Left renal cortex interstitium (tissue), 4 donors: ENCODE measurements at regions not wholly inside any gene's neighbourhood (a gene's known extent, or its start where the extent isn't known, plus 50 kb on each side); places are given as distances from the start of the nearest gene placed in this dataset.

Experiments
- DNase-seq, 4 donors: peaks; one replicate each; pipeline ENCODE4 v3.0.0-alpha.2; 2013; ENCODE audit warnings: low read depth in 4 of 4, low spot score in 2 of 4, missing footprints in 1 of 4

GRCh38 chr7:131003634-131004033 is 269.6 kb upstream of the KLF14 start:
- no peak for DNase-seq

- no peak for DNase-seq
These were observed 270.4 kb upstream of the KLF14 start for GRCh38 chr7:131004371-131004770.

- peak in 1 of 4 donors; percentile 72 for DNase-seq
These were observed 273.7 kb upstream of the KLF14 start for GRCh38 chr7:131007439-131008330.

GRCh38 chr7:131008840-131009711 is 275.1 kb upstream of the KLF14 start:
- DNase-seq = no peak

GRCh38 chr7:131010029-131010716 is 276.2 kb upstream of the KLF14 start:
- no peak for DNase-seq

GRCh38 chr7:131010717-131011431 is 276.9 kb upstream of the KLF14 start:
- DNase-seq = no peak

GRCh38 chr7:131011432-131011742 is 277.4 kb upstream of the KLF14 start:
- DNase-seq = no peak

- DNase-seq = no peak
These were observed 278.0 kb upstream of the KLF14 start for GRCh38 chr7:131011976-131012375.

GRCh38 chr7:131012477-131013031 is 278.5 kb upstream of the KLF14 start:
- DNase-seq = no peak

- no peak for DNase-seq
These were observed 279.7 kb upstream of the KLF14 start for GRCh38 chr7:131013716-131014115.

- no peak for DNase-seq
These were observed 281.1 kb upstream of the KLF14 start for GRCh38 chr7:131014906-131015656.

GRCh38 chr7:131015657-131015958 is 281.6 kb upstream of the KLF14 start:
- no peak for DNase-seq

- DNase-seq = no peak
These were observed 282.2 kb upstream of the KLF14 start for GRCh38 chr7:131016230-131016629.

GRCh38 chr7:131019351-131019750 is 285.3 kb upstream of the KLF14 start:
- DNase-seq = no peak

GRCh38 chr7:131020759-131021261 is 286.8 kb upstream of the KLF14 start:
- no peak for DNase-seq

GRCh38 chr7:131021460-131021859 is 287.5 kb upstream of the KLF14 start:
- DNase-seq = no peak

- no peak for DNase-seq
These were observed 287.9 kb upstream of the KLF14 start for GRCh38 chr7:131021902-131022301.

GRCh38 chr7:131026297-131027000 is 292.4 kb upstream of the KLF14 start:
- no peak for DNase-seq

GRCh38 chr7:131027287-131027773 is 293.3 kb upstream of the KLF14 start:
- DNase-seq = no peak
